ENCODE measurements at regions not wholly inside any gene's neighbourhood (a gene's known extent, or its start where the extent isn't known, plus 50 kb on each side); places are given as distances from the start of the nearest gene placed in this dataset.

GRCh38 chr10:2351566-2351965 is 614.2 kb upstream of the ADARB2 start:
- DNase-seq (no peak), ATAC-seq (no peak)
- H3K36me3 ChIP-seq = no peaks in the 10 kb centered on the region
- WGBS (ENCODE audit: insufficient coverage, low coverage, low lambda C conversion rate, missing lambda C conversion rate) = 57% methylated on average over 16 of the region's 16 CpGs
- no peaks in the 10 kb centered on the region for H3K9me3 ChIP-seq
- no peak overlapping the region for H3K27ac ChIP-seq
- H3K4me1 ChIP-seq = no peaks in the 10 kb centered on the region
- H3K4me3 ChIP-seq = no peak overlapping the region
- TF ChIP-seq CTCF (IDR thresholded peaks at IDR 0.05) = no peak
- TF ChIP-seq POLR2A (IDR thresholded peaks at IDR 0.05) = no peak
- no peaks in the 10 kb centered on the region for H3K27me3 ChIP-seq
- intact Hi-C loops (cut with DNase I) = no loop called here

- Histone ChIP-seq H3K27me3 (no peaks in the 10 kb centered on the region), H3K4me1 (no peaks in the 10 kb centered on the region), H3K9me3 (no peaks in the 10 kb centered on the region), H3K27ac (no peak overlapping the region), H3K4me3 (no peak overlapping the region), H3K36me3 (no peaks in the 10 kb centered on the region)
- TF ChIP-seq POLR2A (IDR thresholded peaks at IDR 0.05) = no peak
- TF ChIP-seq CTCF (IDR thresholded peaks at IDR 0.05) = no peak
- DNase-seq (no peak), ATAC-seq (no peak)
- 42% methylated on average over 3 of the region's 3 CpGs for WGBS (ENCODE audit: insufficient coverage, low coverage, low lambda C conversion rate, missing lambda C conversion rate)
- intact Hi-C loops (cut with DNase I) = no loop called here
These were observed 604.9 kb upstream of the ADARB2 start for GRCh38 chr10:2342206-2342605.

- H3K4me1 ChIP-seq = no peaks in the 10 kb centered on the region
- intact Hi-C loops (cut with DNase I) = no loop called here
- no peak for DNase-seq
- no peaks in the 10 kb centered on the region for H3K36me3 ChIP-seq
- no peaks in the 10 kb centered on the region for H3K27me3 ChIP-seq
- no peak overlapping the region for H3K4me3 ChIP-seq
- no peaks in the 10 kb centered on the region for H3K9me3 ChIP-seq
- WGBS (ENCODE audit: insufficient coverage, low coverage, low lambda C conversion rate, missing lambda C conversion rate) = 61% methylated on average over 11 of the region's 11 CpGs
- no peak for TF ChIP-seq POLR2A (IDR thresholded peaks at IDR 0.05)
- TF ChIP-seq CTCF (IDR thresholded peaks at IDR 0.05) = no peak
- ATAC-seq = no peak
- H3K27ac ChIP-seq = no peak overlapping the region
These were observed 603.7 kb upstream of the ADARB2 start for GRCh38 chr10:2340831-2341647.

- TF ChIP-seq CTCF (IDR thresholded peaks at IDR 0.05) (no peak), POLR2A (IDR thresholded peaks at IDR 0.05) (no peak)
- Histone ChIP-seq H3K4me3 (no peak overlapping the region), H3K4me1 (no peaks in the 10 kb centered on the region), H3K9me3 (no peaks in the 10 kb centered on the region), H3K27ac (no peak overlapping the region), H3K27me3 (no peaks in the 10 kb centered on the region), H3K36me3 (no peaks in the 10 kb centered on the region)
- 74% methylated on average over 7 of the region's 7 CpGs for WGBS (ENCODE audit: insufficient coverage, low coverage, low lambda C conversion rate, missing lambda C conversion rate)
- ATAC-seq = no peak
- intact Hi-C loops (cut with DNase I) = no loop called here
- no peak for DNase-seq
These were observed 598.3 kb upstream of the ADARB2 start for GRCh38 chr10:2335626-2336025.

Measured in right lobe of liver (tissue), 6 donors.